Upper lobe of left lung (tissue), 4 donors: ENCODE measurements at regions not wholly inside any gene's neighbourhood (a gene's known extent, or its start where the extent isn't known, plus 50 kb on each side); places are given as distances from the start of the nearest gene placed in this dataset.

Source experiments
- EP300 ChIP-seq, 4 donors: sonication (generic); formaldehyde crosslinking; IDR thresholded peaks; one replicate each; pipeline ENCODE4 v1.5.1; 2017; ENCODE audit warnings: antibody characterized with exemption in 4 of 4, control low read depth in 2 of 4
- POLR2A ChIP-seq, 4 donors: fragments of 450-650 bp; IDR thresholded peaks; one replicate each; pipeline ENCODE4 v1.5.1; 2016 to 2017; ENCODE audit warnings: antibody characterized with exemption in 4 of 4, mild to moderate bottlenecking in 2 of 4

DNA sequence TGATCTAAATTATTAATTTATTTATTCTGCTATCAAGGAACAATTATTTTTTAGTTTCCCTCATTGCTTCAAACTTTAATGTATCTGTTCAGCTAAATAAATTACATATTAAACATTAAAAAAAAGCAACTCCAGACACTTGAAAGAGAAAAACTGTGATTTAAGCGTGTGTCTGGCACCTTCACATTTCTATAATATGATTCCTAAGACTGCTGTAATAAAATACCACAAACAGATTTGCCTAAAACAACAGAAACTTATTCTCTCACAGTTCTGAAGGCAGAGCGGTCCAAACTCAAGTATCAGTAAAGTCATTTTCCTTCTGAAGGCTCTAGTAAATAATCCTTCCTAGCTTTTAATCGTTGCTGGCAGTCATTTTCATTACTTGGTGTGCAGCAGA lies 580.4 kb upstream of the KCND2 start:
- TF ChIP-seq EP300 (IDR thresholded peaks at IDR 0.05) (no peak), POLR2A (IDR thresholded peaks at IDR 0.05) (no peak)
